ENCODE measurements at regions not wholly inside any gene's neighbourhood (a gene's known extent, or its start where the extent isn't known, plus 50 kb on each side); places are given as distances from the start of the nearest gene placed in this dataset.

- no peak for TF ChIP-seq CTCF (IDR thresholded peaks at IDR 0.05)
- TF ChIP-seq POLR2A (IDR thresholded peaks at IDR 0.05) = no peak
Measured at GRCh38 chr4:130600706-130601105, 1504.8 kb downstream of the C4orf33 start.

Data from right lobe of liver (tissue), 4 donors.